Stimulated activated CD4-positive, alpha-beta T cell treated with anti-CD3 and anti-CD28 coated beads, Interleukin-4, amount 100 ng/mL, for 4 hours (primary cell): ENCODE measurements at regions not wholly inside any gene's neighbourhood (a gene's known extent, or its start where the extent isn't known, plus 50 kb on each side); places are given as distances from the start of the nearest gene placed in this dataset.
"Not testable (repeated sequence)": the region's sequence is repeated elsewhere in the genome, so short reads cannot be mapped to it uniquely, and the experiment has no call there.

Source experiments
- DNase-seq, 2 experiments: peaks; one replicate each; pipeline ENCODE4 v3.0.0-alpha.2; 2020

DNA sequence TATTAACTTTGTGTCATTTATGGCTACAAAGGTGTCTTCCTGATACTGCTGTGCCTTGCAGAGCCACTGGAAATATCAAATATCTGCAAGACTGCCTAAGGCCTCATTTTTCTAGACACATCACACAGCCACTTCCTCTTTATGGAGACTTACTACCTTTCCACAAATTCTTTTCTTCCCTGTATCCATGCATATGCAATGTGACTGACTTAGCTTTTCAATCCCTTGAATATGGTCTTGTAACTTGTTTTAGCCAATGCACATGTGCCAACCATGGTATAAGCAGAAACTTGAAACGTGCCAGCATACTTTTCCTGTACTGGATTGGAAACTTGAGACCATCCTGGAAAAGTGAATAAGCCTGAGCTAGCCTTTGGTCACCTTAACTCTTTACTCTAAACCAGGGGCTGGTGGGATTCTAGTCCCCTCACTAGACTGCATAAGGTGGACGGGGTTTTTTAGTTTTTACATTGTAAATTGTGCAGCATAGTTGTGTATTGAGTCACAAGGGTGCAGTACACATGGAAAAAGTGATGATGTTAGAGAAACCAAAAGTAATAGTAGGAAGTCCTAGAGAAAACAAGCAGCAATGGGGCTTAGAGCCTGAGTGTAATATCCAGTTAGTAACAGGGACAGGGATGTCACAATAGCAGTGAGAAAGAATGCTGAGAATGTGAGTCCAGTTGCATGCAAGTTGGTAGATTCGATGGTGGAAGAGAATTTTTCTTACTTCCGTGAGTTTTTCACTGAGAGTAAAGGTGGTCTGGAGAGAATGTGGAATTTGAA is 879.5 kb downstream of the SORCS1 start:
- no peak for DNase-seq

DNA sequence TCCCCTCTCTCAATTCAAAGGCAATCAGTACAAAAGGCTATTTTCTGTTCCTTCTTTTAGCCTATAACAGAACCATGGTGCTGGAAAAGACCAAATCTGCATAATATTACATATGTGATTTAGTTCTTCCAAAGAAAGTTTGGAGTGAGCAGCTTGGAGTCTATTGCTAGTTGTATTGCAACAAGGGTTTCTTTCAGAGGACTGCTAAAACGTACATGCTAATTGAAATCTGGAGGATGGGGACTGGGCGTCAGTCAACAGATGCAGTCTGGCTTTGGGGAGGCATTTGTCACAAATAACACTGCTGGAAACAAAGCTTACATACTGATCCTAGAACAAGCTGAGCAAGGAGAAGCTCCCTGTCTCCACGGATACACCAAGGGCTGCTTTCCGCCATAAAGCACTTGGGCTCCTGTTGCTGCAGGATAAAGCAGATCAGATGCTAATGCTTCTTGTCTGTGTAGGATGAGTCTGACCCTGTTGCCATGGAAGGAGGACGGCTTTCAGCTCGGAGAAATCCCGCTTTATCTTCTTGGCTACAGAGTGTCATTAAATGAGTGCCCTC is 883.5 kb downstream of the SORCS1 start:
- no peak for DNase-seq

DNA sequence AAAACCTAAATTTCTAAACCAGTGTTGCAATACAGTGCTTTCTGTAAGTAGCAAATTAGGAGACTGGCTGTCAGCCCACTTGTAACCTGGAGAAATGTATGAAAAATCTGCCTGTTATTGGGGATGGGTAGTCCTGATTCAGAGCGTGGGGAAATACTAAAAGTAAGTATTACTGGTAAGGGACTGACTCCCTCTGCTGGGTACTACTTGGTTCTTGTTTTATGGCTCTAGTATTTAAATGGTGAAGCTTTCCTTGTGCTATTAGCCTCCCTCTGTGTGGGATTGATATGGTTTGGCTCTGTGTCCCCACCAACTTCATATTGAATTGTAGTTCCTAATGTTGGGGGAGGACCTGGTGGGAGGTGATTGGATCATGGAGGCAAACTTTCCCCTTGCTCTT is 886.1 kb downstream of the SORCS1 start:
- no peak for DNase-seq

DNA sequence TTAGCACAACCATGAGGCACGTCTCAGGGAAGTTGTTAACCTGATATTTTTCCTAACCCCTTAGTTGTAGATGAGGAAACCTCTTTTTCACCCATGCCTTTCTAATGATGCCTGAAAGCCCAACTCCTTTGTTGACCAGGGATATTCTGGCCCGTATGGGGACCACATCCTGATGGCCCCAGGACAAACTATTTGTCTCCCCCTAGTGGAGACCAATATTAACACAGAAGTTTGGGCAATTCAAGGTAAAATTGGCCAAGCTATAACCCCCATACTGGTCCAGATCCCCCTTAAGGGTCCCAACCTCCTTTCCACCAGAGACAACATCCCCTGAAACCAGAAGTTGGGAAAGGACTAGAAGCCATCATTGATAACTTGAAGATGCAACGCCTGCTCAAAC is 893.3 kb downstream of the SORCS1 start:
- no peak for DNase-seq

DNA sequence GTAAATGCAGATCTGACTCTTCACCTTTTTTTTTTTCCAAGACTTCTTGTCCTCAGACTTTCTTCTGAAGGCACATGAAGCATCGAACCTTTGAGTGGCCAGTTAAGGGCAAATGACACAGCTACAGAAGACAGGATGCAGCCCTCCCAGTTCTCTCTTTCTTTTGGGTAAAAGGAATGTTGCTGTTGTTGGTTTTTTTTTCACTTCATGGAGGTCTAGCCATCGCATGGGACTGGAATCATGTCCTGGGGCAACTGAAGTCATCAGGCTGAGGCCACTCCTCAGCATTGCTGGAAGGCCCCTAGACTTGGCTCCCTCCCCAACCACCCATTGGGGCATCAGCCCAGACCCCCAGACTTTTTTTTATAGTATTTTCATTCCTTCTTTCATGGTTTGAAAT is 896.5 kb downstream of the SORCS1 start:
- no peak for DNase-seq

DNA sequence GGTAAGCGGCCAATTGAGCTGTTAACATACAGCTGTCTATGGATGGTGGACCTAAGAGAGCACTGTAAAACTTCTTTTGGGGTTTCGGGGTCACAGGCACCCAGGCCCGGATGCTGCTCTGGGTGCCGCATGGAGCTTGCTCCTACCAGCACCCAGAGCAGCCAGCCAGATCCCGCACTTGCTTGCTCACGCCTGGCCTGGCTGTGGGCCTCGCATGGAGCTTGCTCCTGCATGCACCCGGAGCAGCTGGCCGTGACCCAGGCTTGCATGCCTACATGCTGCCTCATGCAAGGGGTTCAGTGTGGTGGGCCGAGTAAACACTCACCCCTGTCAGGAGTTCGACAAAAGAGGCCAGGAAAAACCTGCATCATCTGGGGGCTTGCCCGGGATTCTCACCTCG is 896.9 kb downstream of the SORCS1 start:
- DNase-seq: no peak

DNA sequence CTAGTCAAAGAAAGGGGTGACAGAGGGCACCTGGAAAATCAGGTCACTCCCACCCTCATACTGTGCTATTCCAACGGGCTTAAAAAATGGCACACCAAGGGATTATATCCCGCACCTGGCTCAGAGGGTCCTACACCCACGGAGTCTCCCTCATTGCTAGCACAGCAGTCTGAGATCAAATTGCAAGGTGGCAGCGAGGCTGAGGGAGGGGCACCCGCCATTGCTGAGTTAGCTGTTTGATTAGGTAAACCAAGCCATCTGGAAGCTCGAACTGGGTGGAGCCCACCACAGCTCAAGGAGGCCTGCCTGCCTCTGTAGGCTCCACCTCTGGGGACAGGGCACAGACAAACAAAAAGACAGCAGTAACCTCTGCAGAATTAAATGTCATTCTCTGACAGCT is 907.1 kb downstream of the SORCS1 start:
- not testable (repeated sequence) for DNase-seq

DNA sequence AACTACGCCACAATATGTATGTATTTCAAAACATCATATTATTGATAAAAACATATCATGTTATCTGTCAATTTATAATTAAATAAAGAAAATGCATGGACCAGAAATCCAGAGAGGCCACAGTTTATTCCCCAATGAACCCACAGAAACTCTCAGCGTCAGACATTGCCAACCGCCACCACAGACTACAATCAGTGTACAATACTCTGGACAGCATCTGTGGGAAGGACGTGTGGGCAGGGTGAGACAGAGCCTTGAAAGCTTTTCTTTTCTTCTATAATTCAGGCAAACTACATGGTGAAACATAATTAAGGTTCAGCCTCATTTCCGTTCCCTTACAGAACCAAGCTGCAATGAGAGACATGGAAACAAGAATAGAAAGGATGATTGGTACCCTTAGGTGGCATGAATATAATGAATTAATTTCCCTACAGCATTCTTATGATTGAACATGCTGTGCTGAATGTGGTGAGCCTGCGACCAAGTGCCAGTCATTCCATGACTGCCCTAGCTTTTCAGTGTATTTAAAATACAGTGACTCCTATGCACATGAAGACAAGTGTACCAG is 909.3 kb downstream of the SORCS1 start:
- DNase-seq: no peak

DNA sequence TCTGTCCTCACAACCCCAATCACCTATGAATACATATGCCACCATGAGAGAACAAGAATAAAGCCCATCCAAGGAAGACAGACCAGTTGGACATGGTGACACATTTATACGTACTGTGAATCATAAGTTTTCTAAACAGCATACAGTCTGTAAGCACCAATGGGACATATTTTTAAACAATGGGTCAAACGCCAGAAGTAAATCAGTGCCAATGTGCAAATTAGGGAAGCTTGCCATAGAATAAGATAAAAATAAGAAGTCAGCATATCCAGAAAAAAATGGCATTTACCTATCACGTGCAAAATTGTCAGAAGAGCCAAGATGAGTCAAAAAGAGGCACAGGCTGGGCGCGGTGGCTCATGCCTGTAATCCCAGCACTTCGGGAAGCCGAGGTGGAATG is 910.4 kb downstream of the SORCS1 start:
- DNase-seq: no peak

DNA sequence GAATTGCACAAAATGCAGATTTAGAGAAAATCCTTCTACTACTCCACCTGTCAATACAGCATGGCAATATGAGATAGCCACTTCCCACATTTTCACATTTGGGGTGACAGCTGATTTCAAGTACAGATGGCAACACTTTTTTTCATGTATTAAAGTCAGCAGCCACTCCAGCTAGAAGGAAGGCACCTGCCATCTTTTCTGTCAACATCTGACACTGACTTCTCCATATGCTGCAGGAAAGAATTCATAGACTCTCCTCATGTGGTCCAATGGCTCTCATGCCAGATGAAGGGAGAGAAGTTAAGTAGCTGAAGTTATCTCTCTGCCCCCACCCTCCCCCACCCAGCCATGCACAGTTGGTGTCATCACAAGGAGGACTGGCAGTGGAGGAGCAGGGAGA is 912.0 kb downstream of the SORCS1 start:
- DNase-seq: no peak

DNA sequence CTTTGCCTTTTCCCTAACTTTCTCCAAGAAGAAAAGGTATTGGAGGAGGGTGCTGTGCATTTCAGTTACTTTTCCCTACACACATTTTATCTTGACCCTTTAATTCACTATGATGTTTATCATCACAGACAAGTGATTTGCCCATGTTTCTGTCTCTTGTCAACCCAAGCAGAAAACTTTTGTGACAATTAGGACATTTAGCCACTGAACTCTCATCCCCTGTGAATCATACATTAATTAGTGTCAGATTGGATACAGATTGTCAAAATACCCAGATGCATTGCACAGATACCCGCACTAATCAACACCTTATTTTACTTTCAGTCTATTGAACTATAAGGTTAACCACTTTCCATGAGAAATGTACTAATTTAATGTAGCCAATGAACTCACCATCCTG is 912.9 kb downstream of the SORCS1 start:
- DNase-seq: no peak

DNA sequence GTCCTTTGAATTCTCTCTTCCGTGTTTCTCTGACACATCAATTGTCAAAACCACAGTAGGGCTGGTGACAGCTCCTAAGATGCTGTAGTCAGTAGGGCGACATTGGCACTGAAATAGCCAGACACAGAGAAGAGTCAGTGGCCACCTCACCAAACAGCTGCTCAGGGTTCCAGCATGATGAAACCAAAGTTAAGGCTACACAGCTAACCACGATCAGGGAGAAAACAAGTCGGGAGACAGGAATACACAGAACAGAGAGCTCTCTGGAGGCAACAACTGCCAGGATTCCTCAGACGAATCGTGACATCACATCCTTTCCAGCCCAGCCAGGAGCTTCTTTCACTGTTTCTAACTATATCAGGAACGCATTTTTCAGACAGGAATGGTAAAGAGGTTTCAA is 922.2 kb downstream of the SORCS1 start:
- no peak for DNase-seq

DNA sequence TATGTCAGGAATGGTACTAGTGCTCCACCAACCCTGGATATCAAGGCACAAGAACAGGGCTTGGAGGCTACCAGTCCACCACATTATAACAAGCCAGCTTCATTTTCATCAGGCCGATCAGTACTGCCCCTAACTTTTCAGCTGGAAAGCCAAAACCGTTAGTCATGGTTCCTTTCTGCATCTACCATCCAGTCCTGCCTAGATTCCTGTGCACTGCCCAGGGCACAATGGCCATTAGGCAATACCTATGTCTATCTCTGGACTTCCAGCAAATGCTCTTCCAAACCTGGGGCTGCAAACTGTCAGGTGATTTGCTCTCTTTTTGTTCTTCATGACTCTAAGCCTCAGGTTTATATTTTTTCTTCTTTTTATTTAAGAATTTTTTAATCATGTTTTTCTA is 937.7 kb downstream of the SORCS1 start:
- no peak for DNase-seq

DNA sequence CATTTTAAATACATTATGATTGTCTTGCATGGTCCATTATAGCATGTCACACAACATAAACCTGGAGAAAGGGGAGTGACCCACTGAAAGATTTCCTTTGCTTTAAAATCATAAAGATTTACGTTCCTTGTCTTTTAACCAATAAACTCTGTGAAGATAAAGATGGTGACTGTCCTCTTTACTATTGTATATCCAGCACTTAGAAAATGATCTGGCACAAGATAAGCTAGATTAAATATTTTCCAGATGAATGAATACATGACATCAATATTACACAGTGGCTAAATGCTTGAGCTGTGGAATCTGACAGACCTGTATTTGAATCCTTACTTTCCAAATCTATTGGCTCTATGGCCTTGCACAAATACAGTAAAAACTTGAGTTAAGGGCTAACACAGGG is 938.4 kb downstream of the SORCS1 start:
- no peak for DNase-seq

DNA sequence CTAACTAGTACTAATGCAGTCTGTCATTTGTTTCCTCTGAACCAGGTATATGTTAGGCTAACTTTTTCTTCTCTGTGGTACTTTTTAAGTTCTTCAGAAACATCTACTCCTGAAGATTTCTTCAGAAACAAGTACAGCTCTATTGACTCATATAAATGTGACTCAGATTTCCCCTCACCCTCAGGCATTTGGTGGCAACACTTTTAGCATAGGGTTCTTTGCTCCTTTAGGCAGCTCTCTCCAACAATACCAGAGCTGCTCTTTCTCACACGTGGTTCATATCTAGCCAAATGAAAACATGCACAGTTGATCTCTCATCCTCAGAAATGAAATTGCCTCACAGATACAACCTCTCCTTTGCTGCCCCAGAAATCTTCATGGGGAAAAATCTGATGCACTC is 939.8 kb downstream of the SORCS1 start:
- no peak for DNase-seq

DNA sequence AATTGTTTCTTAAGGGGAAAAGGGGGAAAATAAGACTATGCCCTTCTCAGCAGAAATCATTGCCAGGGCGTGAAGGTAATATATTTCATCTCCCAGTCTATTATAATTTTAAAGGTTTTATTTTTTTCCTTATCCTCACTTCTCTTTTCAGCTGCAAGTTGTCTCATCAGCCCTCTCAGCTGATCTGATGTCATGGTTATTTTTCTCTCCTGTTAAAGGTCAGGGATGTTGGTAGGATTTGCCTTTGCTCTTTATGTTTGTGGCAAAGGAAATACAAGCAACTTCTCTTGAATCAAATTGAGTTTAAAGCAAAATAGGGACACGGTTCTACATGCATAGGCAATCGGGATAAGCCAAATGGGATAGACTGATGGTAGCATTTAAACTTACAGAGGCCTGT is 946.9 kb downstream of the SORCS1 start:
- DNase-seq: no peak

DNA sequence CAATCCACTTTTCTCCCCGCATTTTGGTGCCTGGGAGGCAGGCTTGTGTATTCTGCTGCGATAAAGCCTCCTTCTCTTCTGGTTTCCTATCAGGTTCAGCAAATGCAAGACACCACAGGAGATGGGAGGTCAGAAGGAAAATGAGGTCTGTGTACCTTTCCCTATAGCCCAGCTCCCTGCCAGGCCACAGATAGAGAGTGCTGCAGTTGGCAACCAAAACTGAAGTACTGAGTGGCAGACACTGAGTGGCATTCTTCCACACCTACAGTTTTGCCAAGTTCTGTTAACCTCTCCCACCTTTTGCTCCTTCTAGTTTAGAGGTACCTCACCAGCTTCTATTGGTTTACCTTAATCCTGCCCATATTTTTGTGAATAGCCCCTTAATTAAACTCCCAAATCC is 948.4 kb downstream of the SORCS1 start:
- no peak for DNase-seq

DNA sequence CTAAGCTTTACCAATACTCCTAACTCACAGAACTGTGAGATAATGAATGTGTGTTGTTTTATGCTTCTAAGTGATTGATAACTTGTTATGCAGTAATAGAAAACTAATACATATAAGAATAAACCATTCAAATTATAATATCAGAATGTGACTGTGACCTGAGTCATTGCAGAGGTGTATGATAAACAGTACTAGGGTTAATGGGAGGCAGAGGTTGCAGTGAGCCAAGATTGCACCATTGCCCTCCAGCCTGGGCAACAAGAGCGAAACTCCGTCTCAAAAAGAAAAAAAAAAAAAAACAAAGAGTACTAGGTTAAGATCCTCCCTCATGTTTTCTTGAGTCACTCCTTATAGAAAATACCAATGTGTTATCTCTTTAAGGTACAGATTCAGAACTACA is 950.3 kb downstream of the SORCS1 start:
- no peak for DNase-seq

DNA sequence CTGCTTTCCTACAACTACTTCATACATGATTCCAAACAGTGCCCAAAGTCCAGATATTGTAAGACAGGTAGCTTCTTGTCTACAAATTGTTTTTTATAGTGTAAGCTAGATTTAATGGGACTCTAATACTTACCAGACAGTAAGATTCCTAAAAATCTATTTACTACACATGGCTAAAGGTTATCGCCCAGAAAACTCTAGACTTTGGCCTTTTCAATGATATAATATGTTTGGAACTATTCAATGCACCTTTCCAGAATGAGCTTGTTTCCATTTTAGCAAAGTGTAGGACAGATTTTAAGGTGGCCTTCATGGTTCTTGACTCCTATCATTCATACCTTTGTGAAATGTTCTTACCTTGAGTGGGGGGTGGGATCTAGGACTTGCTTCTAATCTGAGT is 951.0 kb downstream of the SORCS1 start:
- DNase-seq: no peak

DNA sequence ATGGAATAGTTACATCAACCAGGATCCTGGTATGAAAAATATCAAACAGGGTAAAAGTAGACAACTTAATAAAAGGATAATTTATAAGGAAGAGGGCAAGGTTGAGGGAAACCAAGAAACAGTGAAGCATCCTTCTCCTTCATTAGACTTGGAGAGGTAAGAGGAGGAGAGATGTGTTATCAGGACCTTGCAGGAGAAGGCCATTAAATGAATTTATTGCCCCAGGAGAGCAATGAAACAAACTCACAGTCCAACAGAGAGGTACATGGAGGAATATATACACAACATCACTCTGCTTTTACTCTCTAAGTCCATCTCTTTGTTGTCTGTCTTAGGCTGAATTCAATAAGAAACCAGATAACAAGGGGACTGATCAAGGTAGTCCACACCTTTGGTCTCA is 966.2 kb downstream of the SORCS1 start:
- DNase-seq: no peak

DNA sequence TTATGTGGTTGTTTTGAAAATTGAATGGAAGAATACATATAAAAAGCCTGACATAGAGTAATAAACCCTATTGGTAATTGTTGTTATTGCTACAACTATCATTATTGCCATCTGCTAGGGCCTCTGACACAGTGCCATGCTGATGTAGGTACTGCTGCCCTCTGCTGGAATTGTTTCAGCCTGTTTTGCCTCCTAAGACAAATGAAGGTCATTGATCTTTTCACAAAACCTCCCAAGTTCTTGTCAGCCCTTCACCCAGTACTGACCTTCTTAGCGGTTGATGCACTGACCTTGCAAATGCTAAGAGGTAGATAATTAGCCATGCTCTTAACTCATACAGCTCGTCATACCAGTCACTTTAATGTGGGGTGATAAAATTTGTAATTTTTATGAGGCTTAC is 975.2 kb downstream of the SORCS1 start:
- DNase-seq: no peak

DNA sequence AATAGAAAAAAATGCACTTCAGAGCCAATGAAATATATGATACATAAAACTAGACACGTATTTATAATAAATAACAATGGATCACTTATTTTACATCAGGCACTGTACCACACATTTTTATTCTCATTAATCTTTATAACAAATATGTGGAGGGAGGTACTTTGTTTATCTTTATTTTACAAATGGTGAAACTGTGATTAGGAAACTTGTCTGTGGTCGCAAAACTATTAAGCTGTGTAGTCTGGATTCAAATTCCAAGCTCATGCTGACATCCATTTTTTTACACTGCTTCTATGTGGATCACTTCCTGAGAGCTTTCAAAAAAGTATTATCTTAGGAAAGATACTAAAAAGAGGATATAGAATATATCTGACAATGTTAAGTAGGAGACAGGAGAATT is 978.6 kb downstream of the SORCS1 start:
- DNase-seq: no peak

DNA sequence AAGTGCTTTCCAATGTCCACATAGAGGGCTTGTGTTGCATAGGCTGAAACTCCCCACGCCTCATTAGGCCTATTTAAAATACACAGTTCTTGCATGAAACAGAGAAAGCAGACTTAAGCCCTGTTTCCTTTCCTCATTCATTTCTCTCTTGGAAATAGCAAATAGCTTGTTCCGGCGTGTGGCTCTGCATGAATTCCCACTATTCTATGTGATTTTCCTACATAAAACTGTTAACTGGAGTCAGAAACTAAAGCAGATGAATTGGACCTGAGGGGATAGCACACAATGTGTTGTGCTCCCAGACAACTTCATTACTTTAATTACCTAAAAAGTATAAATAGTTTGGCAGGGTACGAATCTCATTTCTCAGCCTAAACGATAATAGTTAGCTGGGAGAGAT is 981.5 kb downstream of the SORCS1 start:
- no peak for DNase-seq

DNA sequence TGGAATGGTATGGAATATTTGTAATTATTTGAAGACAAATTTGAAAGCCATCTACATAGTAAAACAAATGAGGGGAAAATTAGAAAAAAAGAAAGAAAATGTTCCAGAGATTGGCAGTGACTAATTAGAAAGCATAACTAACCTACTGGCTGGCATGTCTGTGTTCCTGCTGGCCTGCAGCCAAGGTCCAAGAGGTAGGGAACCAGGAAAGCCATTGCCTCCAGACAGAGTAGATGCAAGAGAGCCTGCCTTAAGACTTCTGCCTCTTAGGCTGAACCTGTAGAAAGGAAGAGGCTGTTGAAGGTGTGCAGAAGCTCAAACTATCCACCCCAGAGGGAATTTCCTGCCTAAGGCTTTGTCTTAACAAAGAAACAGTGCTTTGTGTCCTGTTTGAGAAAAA is 982.0 kb downstream of the SORCS1 start:
- no peak for DNase-seq

DNA sequence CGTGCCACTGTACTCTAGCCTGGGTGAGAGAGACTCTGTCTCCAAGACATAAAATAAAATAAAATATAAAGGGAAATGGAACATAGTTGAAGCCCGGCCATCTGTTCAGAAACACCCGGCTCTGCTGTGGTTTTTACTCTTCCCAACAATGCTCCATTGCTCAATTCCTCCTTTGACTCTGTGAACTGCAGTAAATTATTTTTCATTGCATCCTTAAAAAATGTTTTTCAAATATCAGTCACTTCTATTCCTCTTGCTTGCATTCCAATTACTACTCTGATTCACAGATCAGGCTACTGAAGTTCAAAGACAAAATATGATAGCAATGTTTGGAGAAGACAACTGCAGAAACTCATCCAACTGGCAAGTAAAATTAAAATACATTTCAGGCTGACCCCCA is 983.0 kb downstream of the SORCS1 start:
- DNase-seq: no peak
